ENCODE measurements at regions not wholly inside any gene's neighbourhood (a gene's known extent, or its start where the extent isn't known, plus 50 kb on each side); places are given as distances from the start of the nearest gene placed in this dataset.

DNA sequence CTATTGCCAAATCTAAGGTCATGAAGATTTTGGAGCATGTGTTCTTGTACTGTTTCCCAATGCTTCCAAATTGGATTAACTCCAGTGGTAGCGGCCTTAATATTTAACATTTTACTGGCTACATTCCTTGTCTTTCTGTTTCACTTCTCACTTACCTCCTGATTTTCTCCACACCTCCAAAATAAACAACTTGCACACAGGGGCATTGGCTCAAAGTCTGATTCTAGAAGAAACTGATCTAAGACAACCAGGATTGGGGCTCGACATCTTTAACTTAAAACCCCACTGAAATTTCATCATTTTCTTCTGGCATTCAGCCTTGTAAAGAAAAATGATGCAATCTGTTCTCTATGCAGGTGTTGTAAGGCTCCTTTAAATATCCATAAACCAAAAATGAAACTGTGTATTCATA lies 557.9 kb upstream of the ID4 start:
- TF ChIP-seq, protein P1, sequence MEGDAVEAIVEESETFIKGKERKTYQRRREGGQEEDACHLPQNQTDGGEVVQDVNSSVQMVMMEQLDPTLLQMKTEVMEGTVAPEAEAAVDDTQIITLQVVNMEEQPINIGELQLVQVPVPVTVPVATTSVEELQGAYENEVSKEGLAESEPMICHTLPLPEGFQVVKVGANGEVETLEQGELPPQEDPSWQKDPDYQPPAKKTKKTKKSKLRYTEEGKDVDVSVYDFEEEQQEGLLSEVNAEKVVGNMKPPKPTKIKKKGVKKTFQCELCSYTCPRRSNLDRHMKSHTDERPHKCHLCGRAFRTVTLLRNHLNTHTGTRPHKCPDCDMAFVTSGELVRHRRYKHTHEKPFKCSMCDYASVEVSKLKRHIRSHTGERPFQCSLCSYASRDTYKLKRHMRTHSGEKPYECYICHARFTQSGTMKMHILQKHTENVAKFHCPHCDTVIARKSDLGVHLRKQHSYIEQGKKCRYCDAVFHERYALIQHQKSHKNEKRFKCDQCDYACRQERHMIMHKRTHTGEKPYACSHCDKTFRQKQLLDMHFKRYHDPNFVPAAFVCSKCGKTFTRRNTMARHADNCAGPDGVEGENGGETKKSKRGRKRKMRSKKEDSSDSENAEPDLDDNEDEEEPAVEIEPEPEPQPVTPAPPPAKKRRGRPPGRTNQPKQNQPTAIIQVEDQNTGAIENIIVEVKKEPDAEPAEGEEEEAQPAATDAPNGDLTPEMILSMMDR (IDR thresholded peaks at IDR 0.05), result no peak
- no peak for TF ChIP-seq POLR2A (IDR thresholded peaks at IDR 0.05)
